Heart left ventricle (tissue), 16 donors: ENCODE measurements at regions not wholly inside any gene's neighbourhood (a gene's known extent, or its start where the extent isn't known, plus 50 kb on each side); places are given as distances from the start of the nearest gene placed in this dataset.

Experiments used
- ATAC-seq, 4 donors: fragments of 200-7000 bp; cut with Tn5 transposase; one replicate each; pipeline ENCODE4 v1.9.1; 2020 to 2022; ENCODE audit warnings: moderate library complexity in 4 of 4, mild to moderate bottlenecking in 3 of 4, moderate number of reproducible peaks in 1 of 4
- DNase-seq, 5 donors: peaks; one replicate each; pipeline ENCODE4 v3.0.0-alpha.2; 2020
- H3K27ac ChIP-seq, 12 donors: fragments of 200-600 bp; sonication (generic) in 4 of 12; one replicate each; pipeline versions ENCODE4 v1.5.0 to v1.8.0; 2016 to 2022; ENCODE audit warnings: mild to moderate bottlenecking in 2 of 12
- H3K27me3 ChIP-seq, 9 donors: fragments of 200-600 bp; sonication (generic) in 2 of 9; one replicate each; pipeline versions ENCODE4 v1.5.1 to v1.8.0; 2016 to 2022; ENCODE audit warnings: mild to moderate bottlenecking in 3 of 9
- H3K36me3 ChIP-seq, 9 donors: fragments of 200-600 bp; sonication (generic) in 2 of 9; one replicate each; pipeline versions ENCODE4 v1.5.0 to v1.8.0; 2018 to 2022; ENCODE audit warnings: mild to moderate bottlenecking in 2 of 9
- H3K4me1 ChIP-seq, 12 donors: fragments of 200-600 bp; sonication (generic) in 4 of 12; one replicate each; pipeline versions ENCODE4 v1.5.0 to v1.8.0; 2016 to 2022; ENCODE audit warnings: mild to moderate bottlenecking in 3 of 12
- H3K4me3 ChIP-seq, 12 donors: fragments of 200-600 bp; sonication (generic) in 4 of 12; one replicate each; pipeline versions ENCODE4 v1.5.0 to v1.8.0; 2017 to 2022; ENCODE audit warnings: mild to moderate bottlenecking in 9 of 12, moderate library complexity in 4 of 12
- H3K9me3 ChIP-seq, 12 donors: fragments of 200-600 bp; sonication (generic) in 4 of 12; one replicate each; pipeline versions ENCODE4 v1.5.0 to v1.8.0; 2016 to 2022; ENCODE audit warnings: mild to moderate bottlenecking in 1 of 12
- CTCF ChIP-seq, 12 donors: fragments of 200-600 bp; sonication (generic) in 4 of 12; IDR thresholded peaks; one replicate each; pipeline versions ENCODE4 v1.5.0 to v1.8.0; 2018 to 2022; ENCODE audit warnings: antibody characterized with exemption in 12 of 12, mild to moderate bottlenecking in 5 of 12
- POLR2A ChIP-seq, 2 donors: fragments of 450-650 bp; IDR thresholded peaks; one replicate each; pipeline ENCODE4 v1.6.1; 2017; ENCODE audit warnings: antibody characterized with exemption in 2 of 2, mild to moderate bottlenecking in 2 of 2, moderate library complexity in 2 of 2
- WGBS, 4 donors: extraction: QIAGEN DNeasy Blood & Tissue Kit in 2 of 4; methylation state at CpG; one replicate each; pipeline versions ENCODE4 v1.1.5 to v1.1.7; 2013 to 2018; 5-methylcytosine and 5-hydroxymethylcytosine counted together
- intact Hi-C, 10 donors: fragments of 100-400 bp; cut with DNase I; formaldehyde crosslinking; loops; one replicate each; pipeline versions ENCODE4 v1.11.1 to v1.14.2; 2022
- donor health status: ischemic (EF 13 %, LVEDD 7.1; RV severe dilation, severe dysfunction).
- donor health status: healthy with polysubstance abuse.
- donor health status: DM: no; HTN: yes; CAD: no.
- donor health status: DM: no; HTN: no; CAD: no.
- donor health status: ischemic (EF 25% LVEDD 6.9; RV normal size, moderate dysfunction).
- donor health status: ischemic (EF 25% LVEDD 5.7; RV mildly dilated, moderate dysfunction).
- donor health status: healthy.
- donor health status: DM: yes; HTN: yes; CAD: no.
- donor health status: ischemic (EF 35%, LVEDD 5.7; RV mildly dilated, moderate dysfunction).
- donor health status: nonischemic (EF 11% LVEDD 7.7; RV severe dilation, severe dysfunction).
- donor health status: DM: yes; HTN: yes; CAD: no.
- donor health status: PGD.
- donor health status: ischemic (EF 29% LVEDD 5.4; RV normal size, mild dysfunction).
- donor health status: nonischemic (EF 23%, LVEDD 6.1; RV moderate dilation, normal function).

GRCh38 chr3:22568285-22568684 is 634.8 kb upstream of the UBE2E2 start:
- intact Hi-C loops: loop anchor here in 2 of 10 donors (5.0 to 10.0 kb wide), 2 partner anchors 394 to 1237 kb away; partner anchors contain the start of gene UBE2E1 (in 1 of the 2)
- H3K9me3 ChIP-seq: no peaks in the 10 kb centered on the region
- H3K4me1 ChIP-seq: no peaks in the 10 kb centered on the region
- TF ChIP-seq CTCF (IDR thresholded peaks at IDR 0.05): no peak
- no peak for ATAC-seq
- no peak overlapping the region for H3K4me3 ChIP-seq
- no peak overlapping the region for H3K27ac ChIP-seq
- H3K27me3 ChIP-seq: no peaks in the 10 kb centered on the region
- no peak for DNase-seq
- WGBS, 4 donors: 81 to 88% (median 84%) methylated on average over 1 of the region's 1 CpG
- no peaks in the 10 kb centered on the region for H3K36me3 ChIP-seq

DNA sequence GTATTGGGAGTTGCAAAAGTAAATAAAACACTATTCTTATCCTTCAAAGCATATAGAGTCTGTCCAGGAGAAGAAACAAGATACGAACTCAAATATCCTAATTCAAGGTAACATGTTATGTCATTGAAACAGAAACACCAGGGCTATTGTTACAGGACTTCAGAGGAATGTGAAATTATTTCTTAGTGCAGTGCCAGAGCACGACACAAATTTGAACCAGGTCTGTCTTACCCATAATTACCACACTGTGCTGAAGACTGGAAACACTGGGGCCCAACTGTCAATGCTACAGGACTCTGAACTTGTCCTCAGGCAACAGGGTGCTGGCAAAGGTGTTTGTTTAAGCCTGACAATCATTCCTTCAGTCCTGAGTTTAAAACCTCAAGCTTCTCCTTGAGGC is 633.6 kb upstream of the UBE2E2 start:
- DNase-seq (no peak), ATAC-seq (no peak)
- TF ChIP-seq CTCF (IDR thresholded peaks at IDR 0.05) (no peak), POLR2A (IDR thresholded peaks at IDR 0.05) (no peak)
- intact Hi-C loops: loop anchor here in 2 of 10 donors (5.0 to 10.0 kb wide), 2 partner anchors 393 to 1235 kb away; partner anchors contain the start of gene UBE2E1 (in 1 of the 2)
- Histone ChIP-seq H3K36me3 (no peaks in the 10 kb centered on the region), H3K4me3 (no peak overlapping the region), H3K4me1 (no peaks in the 10 kb centered on the region), H3K27me3 (no peaks in the 10 kb centered on the region), H3K9me3 (no peaks in the 10 kb centered on the region), H3K27ac (no peak overlapping the region)
- 68 to 78% (median 76%) methylated on average over 2 of the region's 2 CpGs for WGBS, 4 donors

DNA sequence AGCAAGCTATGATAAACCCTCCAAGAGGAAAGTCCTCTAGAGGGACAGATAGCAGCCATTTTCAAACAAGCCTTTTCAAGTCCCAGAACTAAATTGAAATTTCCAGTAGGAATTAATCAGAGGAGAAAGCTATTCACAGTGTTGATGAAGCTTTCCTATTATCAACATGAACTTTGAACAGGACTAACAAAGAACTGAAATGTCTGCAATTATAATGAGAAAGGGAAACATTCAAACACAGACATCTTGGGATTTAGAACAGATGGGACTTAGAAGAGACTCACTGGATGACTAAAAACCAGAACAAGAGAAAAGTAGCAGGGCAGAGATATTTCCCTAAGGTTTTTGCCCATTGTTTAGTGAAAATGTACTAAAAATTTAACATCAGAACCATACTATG is 622.1 kb upstream of the UBE2E2 start:
- no peak for ATAC-seq

DNA sequence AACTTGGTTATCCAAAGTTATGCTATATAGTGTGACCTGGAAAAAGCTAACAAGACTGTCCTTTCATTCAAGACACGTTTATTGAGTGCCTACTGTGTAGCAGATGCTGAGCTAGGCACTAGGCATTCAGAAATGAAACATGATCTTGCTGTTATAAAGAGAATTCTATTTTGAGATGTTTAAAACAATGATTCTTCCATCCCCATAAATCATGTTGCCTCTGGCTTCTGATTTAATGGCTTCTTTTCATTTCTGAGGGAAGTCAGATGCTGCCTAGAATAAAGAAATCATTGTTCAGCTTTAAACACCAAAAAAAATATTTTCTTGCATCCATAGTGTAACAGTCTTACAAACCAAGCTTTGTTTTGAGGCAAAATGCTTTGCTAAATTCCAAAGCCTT is 620.9 kb upstream of the UBE2E2 start:
- Histone ChIP-seq H3K9me3 (no peaks in the 10 kb centered on the region), H3K4me1 (no peaks in the 10 kb centered on the region), H3K27ac (no peak overlapping the region), H3K36me3 (no peaks in the 10 kb centered on the region), H3K27me3 (peaks cover 0 to 5% (median 0%) of the 10 kb centered on the region in 9 donors), H3K4me3 (no peak overlapping the region)
- DNase-seq (no peak), ATAC-seq (no peak)
- TF ChIP-seq POLR2A (IDR thresholded peaks at IDR 0.05) (no peak), CTCF (IDR thresholded peaks at IDR 0.05) (no peak)
- intact Hi-C loops: no loop called here
- 25 to 46% (median 36%) methylated on average over 1 of the region's 1 CpG for WGBS, 4 donors

More for the DNA sequence above, 622.1 kb upstream of the UBE2E2 start:
- intact Hi-C loops: no loop called here
- TF ChIP-seq CTCF (IDR thresholded peaks at IDR 0.05): no peak
- no peak for TF ChIP-seq POLR2A (IDR thresholded peaks at IDR 0.05)
- peaks cover 0 to 5% (median 0%) of the 10 kb centered on the region in 9 donors for H3K27me3 ChIP-seq
- no peaks in the 10 kb centered on the region for H3K4me1 ChIP-seq
- H3K27ac ChIP-seq: no peak overlapping the region
- no peaks in the 10 kb centered on the region for H3K9me3 ChIP-seq
- DNase-seq: no peak
- H3K36me3 ChIP-seq: no peaks in the 10 kb centered on the region
- no peak overlapping the region for H3K4me3 ChIP-seq
